ENCODE measurements at regions not wholly inside any gene's neighbourhood (a gene's known extent, or its start where the extent isn't known, plus 50 kb on each side); places are given as distances from the start of the nearest gene placed in this dataset.

DNA sequence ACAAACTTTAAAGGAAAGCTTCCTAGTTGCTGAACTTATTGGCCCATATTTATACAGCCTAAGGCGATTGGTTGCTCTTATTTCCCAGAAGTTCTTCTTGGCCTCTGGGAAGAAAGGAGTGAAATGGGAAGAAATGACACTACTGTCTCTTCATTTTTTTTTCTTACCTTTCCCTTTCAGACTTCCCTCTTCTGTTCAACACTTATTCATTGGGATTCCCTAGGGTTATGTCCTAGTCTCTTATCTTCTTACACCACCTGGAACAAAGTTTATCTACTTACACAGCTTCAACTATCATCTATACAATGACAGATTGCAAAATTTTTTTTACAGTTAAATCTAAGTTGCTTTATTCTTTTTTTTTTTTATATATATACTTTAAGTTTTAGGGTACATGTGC, 68.0 kb downstream of the SNX12 start:
- Histone ChIP-seq H3K79me1 (ENCODE audit: low read length) (no peaks in the 10 kb centered on the region), H3K14ac (ENCODE audit: low read length) (no peak overlapping the region), H4K91ac (ENCODE audit: low read depth, low read length) (no peak overlapping the region), H3K36me3 (ENCODE audit: control insufficient read depth in 1 of 2, insufficient read depth in 2 of 2, low read length in 2 of 2) (no peaks in the 10 kb centered on the region), H2BK12ac (ENCODE audit: low read length) (no peak overlapping the region), H3K4me3 (ENCODE audit: low read depth, low read length) (no peak overlapping the region), H3K9ac (ENCODE audit: low read length) (no peak overlapping the region), H3K27ac (ENCODE audit: low read depth, low read length) (no peak overlapping the region), H3K18ac (ENCODE audit: low read length) (no peak overlapping the region), H3K79me2 (ENCODE audit: control insufficient read depth, insufficient read depth, low read length, poor library complexity) (no peaks in the 10 kb centered on the region), H3K4me1 (ENCODE audit: control insufficient read depth in 1 of 2, insufficient read depth in 2 of 2, low read length in 2 of 2) (no peaks in the 10 kb centered on the region), H3K27me3 (ENCODE audit: insufficient read depth, low read length) (no peaks in the 10 kb centered on the region), H4K12ac (ENCODE audit: low read depth, low read length) (no peak overlapping the region), H4K8ac (ENCODE audit: low read depth, low read length) (no peak overlapping the region), H2AFZ (ENCODE audit: insufficient read depth, low read length, poor library complexity) (no peak overlapping the region), H3K9me3 (ENCODE audit: insufficient read depth, low read depth, low read length) (no peaks in the 10 kb centered on the region), H2AK5ac (ENCODE audit: low read length) (no peak overlapping the region), H2BK5ac (ENCODE audit: low read depth, low read length, poor library complexity) (no peak overlapping the region), H2BK120ac (ENCODE audit: insufficient read depth, low read length, poor library complexity) (no peak overlapping the region), H3K4ac (ENCODE audit: low read depth, low read length) (no peak overlapping the region), H3K4me2 (ENCODE audit: low read length) (no peak overlapping the region), H3K23ac (ENCODE audit: low read length) (no peak overlapping the region)
- no peak for DNase-seq
- no CpG with 5 or more reads among the region's 1 CpG for WGBS (ENCODE audit: extremely low coverage, insufficient coverage, insufficient read length)

DNA sequence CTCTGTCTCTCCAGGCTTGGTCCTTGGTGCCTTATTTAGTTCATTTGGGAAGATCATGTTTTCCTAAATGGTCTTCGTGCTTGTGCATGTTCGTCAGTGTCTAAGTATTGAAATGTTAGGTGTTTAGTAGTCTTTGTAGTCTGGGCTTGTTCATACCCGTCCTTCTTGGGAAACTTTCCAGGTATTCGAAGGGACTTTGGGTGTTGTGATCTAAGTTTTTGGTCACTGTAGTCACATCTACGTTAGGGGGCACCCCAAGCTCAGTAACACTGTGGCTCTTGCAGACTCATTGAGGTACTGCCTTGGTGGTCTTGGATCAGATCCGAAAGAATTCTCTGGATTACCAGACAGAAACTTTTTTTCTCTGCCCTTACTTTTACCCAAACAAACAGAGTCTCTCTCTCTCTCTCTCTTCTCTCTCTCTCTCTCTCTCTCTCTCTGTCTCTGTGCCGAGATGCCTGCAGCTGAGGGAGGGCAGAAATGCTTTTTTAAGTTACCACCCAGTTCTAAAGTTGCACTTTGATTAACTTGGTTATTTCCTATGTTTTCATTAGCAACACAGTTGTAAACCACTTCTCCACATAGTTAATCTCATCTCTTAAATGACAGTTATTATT, 67.6 kb upstream of the SLC7A3 start:
- H3K27ac ChIP-seq (ENCODE audit: low read depth, low read length) = no peak overlapping the region
- H2BK12ac ChIP-seq (ENCODE audit: low read length) = no peak overlapping the region
- no peak overlapping the region for H3K23ac ChIP-seq (ENCODE audit: low read length)
- H3K14ac ChIP-seq (ENCODE audit: low read length) = no peak overlapping the region
- no peak overlapping the region for H3K4me2 ChIP-seq (ENCODE audit: low read length)
- no peaks in the 10 kb centered on the region for H3K79me1 ChIP-seq (ENCODE audit: low read length)
- no peaks in the 10 kb centered on the region for H3K27me3 ChIP-seq (ENCODE audit: insufficient read depth, low read length)
- H2AK5ac ChIP-seq (ENCODE audit: low read length) = no peak overlapping the region
- no peak overlapping the region for H3K9ac ChIP-seq (ENCODE audit: low read length)
- H2AFZ ChIP-seq (ENCODE audit: insufficient read depth, low read length, poor library complexity) = no peak overlapping the region
- no peaks in the 10 kb centered on the region for H3K36me3 ChIP-seq (ENCODE audit: control insufficient read depth in 1 of 2, insufficient read depth in 2 of 2, low read length in 2 of 2)
- no peaks in the 10 kb centered on the region for H3K9me3 ChIP-seq (ENCODE audit: insufficient read depth, low read depth, low read length)
- peak; percentile 25 to 76 for DNase-seq
- no peak overlapping the region for H2BK120ac ChIP-seq (ENCODE audit: insufficient read depth, low read length, poor library complexity)
- H4K12ac ChIP-seq (ENCODE audit: low read depth, low read length) = no peak overlapping the region
- no peak overlapping the region for H4K91ac ChIP-seq (ENCODE audit: low read depth, low read length)
- H3K4me1 ChIP-seq (ENCODE audit: control insufficient read depth in 1 of 2, insufficient read depth in 2 of 2, low read length in 2 of 2) = no peaks in the 10 kb centered on the region
- no peak overlapping the region for H4K8ac ChIP-seq (ENCODE audit: low read depth, low read length)
- H2BK5ac ChIP-seq (ENCODE audit: low read depth, low read length, poor library complexity) = no peak overlapping the region
- no peak overlapping the region for H3K4me3 ChIP-seq (ENCODE audit: low read depth, low read length)
- no CpG with 5 or more reads among the region's 7 CpGs for WGBS (ENCODE audit: extremely low coverage, insufficient coverage, insufficient read length)
- H3K79me2 ChIP-seq (ENCODE audit: control insufficient read depth, insufficient read depth, low read length, poor library complexity) = no peaks in the 10 kb centered on the region
- H3K4ac ChIP-seq (ENCODE audit: low read depth, low read length) = no peak overlapping the region
- H3K18ac ChIP-seq (ENCODE audit: low read length) = no peak overlapping the region

DNA sequence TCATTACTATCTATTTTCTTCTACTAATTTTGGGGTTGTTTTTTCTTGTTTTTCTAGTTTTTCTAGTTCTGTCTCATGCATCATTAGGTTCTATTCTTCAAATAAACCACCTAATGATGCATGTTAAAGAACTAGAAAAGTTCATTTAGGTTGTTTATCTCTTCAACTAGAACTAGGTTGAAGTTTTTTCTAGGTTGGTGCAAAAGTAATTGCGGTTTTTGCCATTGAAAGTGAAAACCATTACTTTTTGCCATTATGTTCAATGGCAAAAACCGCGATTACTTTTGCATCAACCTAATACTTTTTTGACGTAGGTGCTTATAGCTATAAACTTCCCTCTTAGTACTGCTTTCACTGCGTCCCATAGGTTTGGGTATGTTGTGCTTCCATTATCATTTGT, 64.4 kb upstream of the SLC7A3 start:
- DNase-seq = no peak
- H3K23ac ChIP-seq (ENCODE audit: low read length) = no peak overlapping the region
- H4K12ac ChIP-seq (ENCODE audit: low read depth, low read length) = no peak overlapping the region
- H3K4me2 ChIP-seq (ENCODE audit: low read length) = no peak overlapping the region
- H3K4me1 ChIP-seq (ENCODE audit: control insufficient read depth in 1 of 2, insufficient read depth in 2 of 2, low read length in 2 of 2) = no peaks in the 10 kb centered on the region
- H3K14ac ChIP-seq (ENCODE audit: low read length) = no peak overlapping the region
- no peak overlapping the region for H2AK5ac ChIP-seq (ENCODE audit: low read length)
- no peaks in the 10 kb centered on the region for H3K79me1 ChIP-seq (ENCODE audit: low read length)
- no peak overlapping the region for H3K27ac ChIP-seq (ENCODE audit: low read depth, low read length)
- no peak overlapping the region for H2AFZ ChIP-seq (ENCODE audit: insufficient read depth, low read length, poor library complexity)
- H3K79me2 ChIP-seq (ENCODE audit: control insufficient read depth, insufficient read depth, low read length, poor library complexity) = no peaks in the 10 kb centered on the region
- no peak overlapping the region for H2BK12ac ChIP-seq (ENCODE audit: low read length)
- no peaks in the 10 kb centered on the region for H3K27me3 ChIP-seq (ENCODE audit: insufficient read depth, low read length)
- H3K18ac ChIP-seq (ENCODE audit: low read length) = no peak overlapping the region
- H3K4me3 ChIP-seq (ENCODE audit: low read depth, low read length) = no peak overlapping the region
- WGBS (ENCODE audit: extremely low coverage, insufficient coverage, insufficient read length) = no CpG with 5 or more reads among the region's 5 CpGs
- no peak overlapping the region for H3K9ac ChIP-seq (ENCODE audit: low read length)
- no peaks in the 10 kb centered on the region for H3K36me3 ChIP-seq (ENCODE audit: control insufficient read depth in 1 of 2, insufficient read depth in 2 of 2, low read length in 2 of 2)
- H3K4ac ChIP-seq (ENCODE audit: low read depth, low read length) = no peak overlapping the region
- no peak overlapping the region for H4K91ac ChIP-seq (ENCODE audit: low read depth, low read length)
- no peak overlapping the region for H2BK120ac ChIP-seq (ENCODE audit: insufficient read depth, low read length, poor library complexity)
- no peaks in the 10 kb centered on the region for H3K9me3 ChIP-seq (ENCODE audit: insufficient read depth, low read depth, low read length)
- H2BK5ac ChIP-seq (ENCODE audit: low read depth, low read length, poor library complexity) = no peak overlapping the region
- H4K8ac ChIP-seq (ENCODE audit: low read depth, low read length) = no peak overlapping the region

GRCh38 chrX:70988425-70988824, 57.5 kb upstream of the SLC7A3 start:
- no peak overlapping the region for H3K4me2 ChIP-seq (ENCODE audit: low read length)
- H3K14ac ChIP-seq (ENCODE audit: low read length) = no peak overlapping the region
- H2AK5ac ChIP-seq (ENCODE audit: low read length) = no peak overlapping the region
- H3K9ac ChIP-seq (ENCODE audit: low read length) = no peak overlapping the region
- no CpG with 5 or more reads among the region's 7 CpGs for WGBS (ENCODE audit: extremely low coverage, insufficient coverage, insufficient read length)
- H3K9me3 ChIP-seq (ENCODE audit: insufficient read depth, low read depth, low read length) = no peaks in the 10 kb centered on the region
- H3K79me2 ChIP-seq (ENCODE audit: control insufficient read depth, insufficient read depth, low read length, poor library complexity) = no peaks in the 10 kb centered on the region
- H2BK5ac ChIP-seq (ENCODE audit: low read depth, low read length, poor library complexity) = no peak overlapping the region
- H3K23ac ChIP-seq (ENCODE audit: low read length) = no peak overlapping the region
- no peaks in the 10 kb centered on the region for H3K79me1 ChIP-seq (ENCODE audit: low read length)
- no peak overlapping the region for H2AFZ ChIP-seq (ENCODE audit: insufficient read depth, low read length, poor library complexity)
- no peaks in the 10 kb centered on the region for H3K4me1 ChIP-seq (ENCODE audit: control insufficient read depth in 1 of 2, insufficient read depth in 2 of 2, low read length in 2 of 2)
- no peak overlapping the region for H2BK120ac ChIP-seq (ENCODE audit: insufficient read depth, low read length, poor library complexity)
- H4K12ac ChIP-seq (ENCODE audit: low read depth, low read length) = no peak overlapping the region
- no peak overlapping the region for H4K91ac ChIP-seq (ENCODE audit: low read depth, low read length)
- H3K36me3 ChIP-seq (ENCODE audit: control insufficient read depth in 1 of 2, insufficient read depth in 2 of 2, low read length in 2 of 2) = no peaks in the 10 kb centered on the region
- no peaks in the 10 kb centered on the region for H3K27me3 ChIP-seq (ENCODE audit: insufficient read depth, low read length)
- H3K27ac ChIP-seq (ENCODE audit: low read depth, low read length) = no peak overlapping the region
- DNase-seq = no peak
- no peak overlapping the region for H3K4me3 ChIP-seq (ENCODE audit: low read depth, low read length)
- H4K8ac ChIP-seq (ENCODE audit: low read depth, low read length) = no peak overlapping the region
- H3K18ac ChIP-seq (ENCODE audit: low read length) = no peak overlapping the region
- no peak overlapping the region for H2BK12ac ChIP-seq (ENCODE audit: low read length)
- H3K4ac ChIP-seq (ENCODE audit: low read depth, low read length) = no peak overlapping the region
